ENCODE measurements at regions not wholly inside any gene's neighbourhood (a gene's known extent, or its start where the extent isn't known, plus 50 kb on each side); places are given as distances from the start of the nearest gene placed in this dataset.

- Histone ChIP-seq H3K4me1 (ENCODE audit: control insufficient read depth, insufficient read depth, low read length, unreplicated experiment) (peaks cover 7% of the 10 kb centered on the region), H3K27ac (ENCODE audit: low read depth, low read length) (no peak overlapping the region), H3K4me3 (ENCODE audit: low read depth, low read length) (no peak overlapping the region), H3K36me3 (ENCODE audit: insufficient read depth, low read length) (no peaks in the 10 kb centered on the region), H3K27me3 (ENCODE audit: insufficient read depth, low read length) (no peaks in the 10 kb centered on the region), H3K79me2 (ENCODE audit: control insufficient read depth, insufficient read depth, low read length, unreplicated experiment) (no peaks in the 10 kb centered on the region), H2AFZ (ENCODE audit: low read length, unreplicated experiment) (no peak overlapping the region)
Measured at GRCh38 chr5:142425286-142426065, 100.7 kb upstream of the SPRY4 start.

GRCh38 chr5:142422429-142422828 lies 97.6 kb upstream of the SPRY4 start:
- no peak overlapping the region for H3K27ac ChIP-seq (ENCODE audit: low read depth, low read length)
- no peaks in the 10 kb centered on the region for H3K36me3 ChIP-seq (ENCODE audit: insufficient read depth, low read length)
- no peak overlapping the region for H3K4me3 ChIP-seq (ENCODE audit: low read depth, low read length)
- no peaks in the 10 kb centered on the region for H3K79me2 ChIP-seq (ENCODE audit: control insufficient read depth, insufficient read depth, low read length, unreplicated experiment)
- peaks cover 7% of the 10 kb centered on the region for H3K4me1 ChIP-seq (ENCODE audit: control insufficient read depth, insufficient read depth, low read length, unreplicated experiment)
- no peaks in the 10 kb centered on the region for H3K27me3 ChIP-seq (ENCODE audit: insufficient read depth, low read length)
- H2AFZ ChIP-seq (ENCODE audit: low read length, unreplicated experiment), result no peak overlapping the region

- Histone ChIP-seq H3K4me3 (ENCODE audit: low read depth, low read length) (no peak overlapping the region), H2AFZ (ENCODE audit: low read length, unreplicated experiment) (no peak overlapping the region), H3K36me3 (ENCODE audit: insufficient read depth, low read length) (no peaks in the 10 kb centered on the region), H3K79me2 (ENCODE audit: control insufficient read depth, insufficient read depth, low read length, unreplicated experiment) (no peaks in the 10 kb centered on the region), H3K4me1 (ENCODE audit: control insufficient read depth, insufficient read depth, low read length, unreplicated experiment) (peaks cover 7% of the 10 kb centered on the region), H3K27ac (ENCODE audit: low read depth, low read length) (no peak overlapping the region), H3K27me3 (ENCODE audit: insufficient read depth, low read length) (no peaks in the 10 kb centered on the region)
Measured at GRCh38 chr5:142421621-142422397, 97.0 kb upstream of the SPRY4 start.

GRCh38 chr5:142421228-142421617 lies 96.4 kb upstream of the SPRY4 start:
- Histone ChIP-seq H3K36me3 (ENCODE audit: insufficient read depth, low read length) (no peaks in the 10 kb centered on the region), H3K4me1 (ENCODE audit: control insufficient read depth, insufficient read depth, low read length, unreplicated experiment) (peaks cover 7% of the 10 kb centered on the region), H3K27me3 (ENCODE audit: insufficient read depth, low read length) (no peaks in the 10 kb centered on the region), H3K4me3 (ENCODE audit: low read depth, low read length) (no peak overlapping the region), H3K27ac (ENCODE audit: low read depth, low read length) (no peak overlapping the region), H2AFZ (ENCODE audit: low read length, unreplicated experiment) (no peak overlapping the region), H3K79me2 (ENCODE audit: control insufficient read depth, insufficient read depth, low read length, unreplicated experiment) (no peaks in the 10 kb centered on the region)

- no peaks in the 10 kb centered on the region for H3K27me3 ChIP-seq (ENCODE audit: insufficient read depth, low read length)
- no peaks in the 10 kb centered on the region for H3K79me2 ChIP-seq (ENCODE audit: control insufficient read depth, insufficient read depth, low read length, unreplicated experiment)
- H3K4me3 ChIP-seq (ENCODE audit: low read depth, low read length), result no peak overlapping the region
- H3K36me3 ChIP-seq (ENCODE audit: insufficient read depth, low read length), result no peaks in the 10 kb centered on the region
- H3K4me1 ChIP-seq (ENCODE audit: control insufficient read depth, insufficient read depth, low read length, unreplicated experiment), result peaks cover 7% of the 10 kb centered on the region
- no peak overlapping the region for H2AFZ ChIP-seq (ENCODE audit: low read length, unreplicated experiment)
- H3K27ac ChIP-seq (ENCODE audit: low read depth, low read length), result no peak overlapping the region
Measured at GRCh38 chr5:142420561-142421227, 95.9 kb upstream of the SPRY4 start.

- Histone ChIP-seq H3K4me1 (ENCODE audit: control insufficient read depth, insufficient read depth, low read length, unreplicated experiment) (no peaks in the 10 kb centered on the region), H3K27me3 (ENCODE audit: insufficient read depth, low read length) (no peaks in the 10 kb centered on the region), H2AFZ (ENCODE audit: low read length, unreplicated experiment) (no peak overlapping the region), H3K4me3 (ENCODE audit: low read depth, low read length) (no peak overlapping the region), H3K79me2 (ENCODE audit: control insufficient read depth, insufficient read depth, low read length, unreplicated experiment) (no peaks in the 10 kb centered on the region), H3K27ac (ENCODE audit: low read depth, low read length) (no peak overlapping the region), H3K36me3 (ENCODE audit: insufficient read depth, low read length) (no peaks in the 10 kb centered on the region)
Measured at GRCh38 chr5:142412581-142412980, 87.8 kb upstream of the SPRY4 start.

GRCh38 chr5:142411656-142412425 lies 87.0 kb upstream of the SPRY4 start:
- H3K79me2 ChIP-seq (ENCODE audit: control insufficient read depth, insufficient read depth, low read length, unreplicated experiment), result no peaks in the 10 kb centered on the region
- no peak overlapping the region for H2AFZ ChIP-seq (ENCODE audit: low read length, unreplicated experiment)
- H3K36me3 ChIP-seq (ENCODE audit: insufficient read depth, low read length), result no peaks in the 10 kb centered on the region
- no peak overlapping the region for H3K4me3 ChIP-seq (ENCODE audit: low read depth, low read length)
- no peaks in the 10 kb centered on the region for H3K4me1 ChIP-seq (ENCODE audit: control insufficient read depth, insufficient read depth, low read length, unreplicated experiment)
- H3K27me3 ChIP-seq (ENCODE audit: insufficient read depth, low read length), result no peaks in the 10 kb centered on the region
- no peak overlapping the region for H3K27ac ChIP-seq (ENCODE audit: low read depth, low read length)

GRCh38 chr5:142411103-142411502 lies 86.3 kb upstream of the SPRY4 start:
- H3K27me3 ChIP-seq (ENCODE audit: insufficient read depth, low read length), result no peaks in the 10 kb centered on the region
- H3K79me2 ChIP-seq (ENCODE audit: control insufficient read depth, insufficient read depth, low read length, unreplicated experiment), result no peaks in the 10 kb centered on the region
- no peak overlapping the region for H3K27ac ChIP-seq (ENCODE audit: low read depth, low read length)
- H2AFZ ChIP-seq (ENCODE audit: low read length, unreplicated experiment), result no peak overlapping the region
- H3K4me3 ChIP-seq (ENCODE audit: low read depth, low read length), result no peak overlapping the region
- H3K4me1 ChIP-seq (ENCODE audit: control insufficient read depth, insufficient read depth, low read length, unreplicated experiment), result no peaks in the 10 kb centered on the region
- H3K36me3 ChIP-seq (ENCODE audit: insufficient read depth, low read length), result no peaks in the 10 kb centered on the region

- no peaks in the 10 kb centered on the region for H3K4me1 ChIP-seq (ENCODE audit: control insufficient read depth, insufficient read depth, low read length, unreplicated experiment)
- H3K36me3 ChIP-seq (ENCODE audit: insufficient read depth, low read length), result no peaks in the 10 kb centered on the region
- H3K79me2 ChIP-seq (ENCODE audit: control insufficient read depth, insufficient read depth, low read length, unreplicated experiment), result no peaks in the 10 kb centered on the region
- H3K27me3 ChIP-seq (ENCODE audit: insufficient read depth, low read length), result no peaks in the 10 kb centered on the region
- H3K4me3 ChIP-seq (ENCODE audit: low read depth, low read length), result no peak overlapping the region
- H2AFZ ChIP-seq (ENCODE audit: low read length, unreplicated experiment), result no peak overlapping the region
- H3K27ac ChIP-seq (ENCODE audit: low read depth, low read length), result no peak overlapping the region
Measured at GRCh38 chr5:142408981-142409481, 84.2 kb upstream of the SPRY4 start.

- no peak overlapping the region for H2AFZ ChIP-seq (ENCODE audit: low read length, unreplicated experiment)
- H3K4me3 ChIP-seq (ENCODE audit: low read depth, low read length), result no peak overlapping the region
- no peaks in the 10 kb centered on the region for H3K27me3 ChIP-seq (ENCODE audit: insufficient read depth, low read length)
- no peaks in the 10 kb centered on the region for H3K79me2 ChIP-seq (ENCODE audit: control insufficient read depth, insufficient read depth, low read length, unreplicated experiment)
- H3K4me1 ChIP-seq (ENCODE audit: control insufficient read depth, insufficient read depth, low read length, unreplicated experiment), result no peaks in the 10 kb centered on the region
- H3K27ac ChIP-seq (ENCODE audit: low read depth, low read length), result no peak overlapping the region
- H3K36me3 ChIP-seq (ENCODE audit: insufficient read depth, low read length), result no peaks in the 10 kb centered on the region
Measured at GRCh38 chr5:142408536-142408935, 83.7 kb upstream of the SPRY4 start.
